ENCODE measurements at regions not wholly inside any gene's neighbourhood (a gene's known extent, or its start where the extent isn't known, plus 50 kb on each side); places are given as distances from the start of the nearest gene placed in this dataset.
"Not testable (repeated sequence)": the region's sequence is repeated elsewhere in the genome, so short reads cannot be mapped to it uniquely, and the experiment has no call there.

GRCh38 chr14:95818581-95818980, 58.1 kb upstream of the TUNAR start:
- no peak for DNase-seq

DNA sequence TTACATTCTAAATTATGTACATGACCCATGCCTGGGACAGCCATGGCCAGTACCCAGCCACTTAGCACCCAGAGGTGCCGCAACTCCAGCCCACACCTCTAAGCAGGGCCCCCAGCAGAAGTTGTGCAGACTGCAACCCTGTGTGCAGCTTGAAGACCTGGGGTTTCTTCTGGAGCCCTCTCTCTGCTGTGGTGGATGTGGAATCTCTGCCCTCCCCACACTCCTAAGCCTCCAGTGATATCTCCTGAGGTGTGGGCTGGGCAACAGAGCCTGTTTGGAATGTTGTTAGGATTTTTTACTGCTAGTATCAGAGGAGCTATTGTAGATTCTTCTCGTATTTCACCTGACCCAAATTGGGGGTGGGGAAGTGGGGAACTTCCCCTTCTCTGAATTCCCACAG, 59.4 kb upstream of the TUNAR start:
- DNase-seq: no peak

DNA sequence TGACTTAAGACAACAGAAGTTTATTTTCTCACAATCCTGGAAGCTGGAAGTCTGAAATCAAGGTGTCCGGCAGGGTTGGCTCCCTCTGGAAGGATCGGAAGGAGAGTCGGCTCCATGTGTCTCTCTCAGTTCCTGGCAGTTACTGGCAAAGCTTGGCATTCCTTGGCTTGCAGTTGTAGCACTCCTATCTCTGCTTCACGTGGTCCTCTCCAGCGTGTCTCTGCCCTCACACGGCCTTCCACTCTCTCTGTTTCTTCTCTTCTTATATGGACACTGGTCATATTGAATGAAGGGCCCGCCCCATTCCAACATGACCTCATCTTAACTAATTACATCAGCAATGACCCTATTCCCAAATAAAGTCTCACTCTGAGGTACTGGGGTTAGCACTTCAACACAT, 60.1 kb upstream of the TUNAR start:
- DNase-seq: no peak

- DNase-seq: no peak
These were observed 61.4 kb upstream of the TUNAR start for GRCh38 chr14:95815226-95815690.

DNA sequence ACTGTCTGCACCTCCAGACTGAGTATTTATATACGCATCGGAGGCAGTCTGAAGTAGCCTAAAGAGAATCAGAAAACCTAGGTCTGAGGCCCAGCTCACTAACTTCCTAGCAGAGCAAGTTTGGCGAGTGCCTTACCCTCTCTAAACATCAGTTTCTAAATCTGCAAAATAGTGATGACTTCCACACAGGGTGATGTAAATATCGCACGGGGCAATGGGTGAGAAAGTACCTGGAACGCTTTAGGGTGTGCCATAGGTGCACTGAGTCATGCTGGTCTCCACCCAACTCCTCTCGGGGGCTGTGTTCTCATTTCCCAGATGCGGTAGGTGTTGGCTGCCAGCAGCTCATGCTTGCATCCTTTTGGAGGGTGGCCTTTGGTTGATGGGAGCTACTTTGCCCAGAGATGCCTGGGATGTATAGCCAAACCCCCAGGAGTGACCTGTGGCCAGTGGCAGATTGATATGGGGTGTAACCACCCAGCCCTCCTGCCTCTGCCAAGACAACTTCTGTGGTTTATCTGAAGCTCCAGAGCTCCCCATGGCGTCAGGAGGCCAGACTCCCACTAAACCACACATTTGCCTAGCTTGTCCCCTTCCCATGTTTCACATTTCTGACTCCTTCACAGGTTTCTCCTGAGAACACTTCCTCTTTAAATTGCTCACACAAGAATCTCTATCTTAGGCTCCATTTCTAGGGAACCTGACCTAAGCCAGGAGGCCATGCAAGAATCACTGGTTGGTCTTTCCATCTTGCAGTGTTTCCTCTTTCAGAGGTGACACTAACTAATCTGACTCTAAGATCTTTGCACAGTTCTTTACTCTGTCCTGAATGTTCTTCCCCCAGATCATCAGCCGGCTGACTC, 62.0 kb upstream of the TUNAR start:
- DNase-seq: no peak

DNA sequence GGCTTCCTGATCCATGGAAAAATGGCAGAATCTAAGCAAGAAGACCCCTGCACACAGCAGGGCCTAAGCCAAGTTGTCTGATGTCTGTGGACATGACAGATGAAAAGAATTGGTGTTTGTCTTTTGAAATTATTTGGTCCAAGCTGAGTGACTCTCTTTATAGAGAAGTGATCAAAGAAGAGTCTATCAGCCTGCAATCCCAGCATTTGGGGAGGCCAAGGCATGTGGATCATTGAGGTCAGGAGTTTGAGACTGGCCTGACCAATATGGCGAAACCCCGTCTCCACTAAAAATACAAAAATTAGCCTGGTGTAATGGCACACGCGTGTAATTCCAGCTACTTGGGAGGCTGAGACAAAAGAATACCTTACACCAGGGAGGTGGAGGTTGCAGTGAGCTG, 64.8 kb upstream of the TUNAR start:
- DNase-seq: no peak

DNA sequence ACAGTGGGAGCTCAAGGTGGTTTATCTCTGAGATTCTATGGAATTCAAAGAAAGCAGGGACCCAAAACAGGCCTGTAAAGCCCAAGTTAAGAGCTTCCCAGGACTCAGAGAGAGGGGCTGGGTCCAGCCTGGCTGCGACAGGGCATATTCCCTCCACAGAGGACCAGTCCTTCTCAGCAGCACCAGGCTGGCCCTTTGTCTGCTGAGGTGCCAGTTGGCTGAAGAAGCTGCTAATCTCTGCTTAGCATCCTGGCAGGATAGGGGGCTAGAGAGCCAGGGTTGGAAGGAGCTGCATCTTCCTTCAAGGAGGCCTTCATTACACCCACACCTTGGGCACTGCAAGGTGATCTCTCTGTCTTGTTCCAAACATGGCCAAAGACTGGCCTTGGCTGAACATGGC, 68.3 kb upstream of the TUNAR start:
- DNase-seq: no peak

GRCh38 chr14:95796788-95797187, 79.8 kb upstream of the TUNAR start:
- DNase-seq: no peak

GRCh38 chr14:95787941-95788340, 74.0 kb upstream of the TCL1A start:
- DNase-seq: no peak

GRCh38 chr14:95786566-95786965, 72.6 kb upstream of the TCL1A start:
- DNase-seq: no peak

GRCh38 chr14:95784137-95784536, 70.2 kb upstream of the TCL1A start:
- DNase-seq: no peak

DNA sequence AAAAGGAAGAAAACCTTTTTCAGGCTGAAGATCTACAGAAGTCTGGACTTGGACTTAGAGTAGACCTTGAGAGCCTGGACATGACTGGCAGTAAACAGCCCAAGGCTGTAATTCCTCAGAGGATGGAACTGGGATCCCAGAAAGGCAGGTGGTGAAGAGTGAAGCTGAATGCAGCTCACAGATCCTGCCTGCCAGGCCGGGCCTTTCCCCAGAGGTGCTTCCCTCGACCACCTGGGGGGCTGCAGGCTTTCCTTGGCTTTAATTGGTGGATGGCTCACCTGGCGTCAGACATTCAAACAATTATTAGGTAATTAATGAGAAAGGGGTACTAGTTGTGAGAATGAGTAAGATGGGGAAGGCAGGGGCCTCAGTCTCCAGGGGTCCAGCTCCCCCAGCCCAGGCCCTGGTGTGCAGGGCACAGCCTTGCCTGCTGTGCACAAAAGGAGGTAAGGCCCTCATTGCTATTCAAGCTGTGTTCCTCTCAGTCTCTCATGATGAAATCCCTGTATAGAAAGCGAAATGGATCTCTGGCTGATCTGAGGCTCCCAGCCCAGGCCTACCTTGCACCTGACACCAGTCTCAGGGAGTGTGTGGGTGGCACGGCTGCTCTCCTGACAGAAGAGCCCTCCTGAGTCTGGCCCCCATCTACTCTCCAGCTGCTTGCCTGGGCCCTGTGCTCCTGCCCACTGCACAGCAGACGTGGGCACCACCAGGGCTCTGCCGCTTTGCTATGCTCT, 63.0 kb upstream of the TCL1A start:
- peak; percentile 79 for DNase-seq

GRCh38 chr14:95774265-95775160, 60.6 kb upstream of the TCL1A start:
- peak; percentile 54 for DNase-seq

DNA sequence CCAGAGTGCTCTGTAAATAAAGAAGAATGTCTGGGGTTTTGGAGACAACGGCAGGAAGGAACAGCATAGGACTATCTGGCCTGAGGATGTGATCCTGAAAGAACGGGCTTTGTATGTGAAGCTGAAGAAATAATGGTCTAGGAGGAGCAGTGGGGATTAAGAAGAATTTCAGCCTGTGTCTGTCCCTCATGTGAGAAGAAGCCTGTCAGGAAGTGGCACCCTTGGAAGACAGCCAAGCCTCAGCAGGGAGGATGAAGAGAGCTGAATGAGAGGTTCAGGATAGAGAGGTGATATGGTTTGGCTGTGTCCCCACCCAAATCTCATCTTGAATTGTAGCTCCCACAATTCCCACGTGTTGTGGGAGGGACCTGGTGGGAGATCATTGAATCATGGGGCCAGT, 56.9 kb upstream of the TCL1A start:
- DNase-seq: peak; percentile 37

- no peak for DNase-seq
These were observed 56.1 kb upstream of the TCL1A start for GRCh38 chr14:95769976-95770375.

GRCh38 chr14:95769431-95769830, 55.5 kb upstream of the TCL1A start:
- not testable (repeated sequence) for DNase-seq

DNA sequence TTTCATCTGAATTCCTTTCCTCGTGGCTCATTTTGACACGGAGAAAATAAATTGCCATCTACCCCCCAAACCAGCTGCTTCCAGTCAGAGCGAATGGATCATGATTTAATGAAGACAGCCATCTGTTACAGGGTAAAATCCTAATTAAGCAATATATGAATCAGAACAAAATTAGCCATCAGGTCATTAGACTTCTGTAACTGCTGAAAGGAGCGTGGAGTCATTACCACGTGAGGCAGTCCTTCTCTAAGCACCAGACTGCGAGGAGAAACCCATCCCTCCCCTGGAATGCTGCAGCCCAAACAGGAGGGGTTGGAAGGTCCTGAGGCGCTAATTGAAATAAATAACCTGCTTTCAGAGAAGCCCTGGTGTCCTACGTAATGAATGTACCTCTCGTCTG, 51.1 kb upstream of the TCL1A start:
- no peak for DNase-seq

DNA sequence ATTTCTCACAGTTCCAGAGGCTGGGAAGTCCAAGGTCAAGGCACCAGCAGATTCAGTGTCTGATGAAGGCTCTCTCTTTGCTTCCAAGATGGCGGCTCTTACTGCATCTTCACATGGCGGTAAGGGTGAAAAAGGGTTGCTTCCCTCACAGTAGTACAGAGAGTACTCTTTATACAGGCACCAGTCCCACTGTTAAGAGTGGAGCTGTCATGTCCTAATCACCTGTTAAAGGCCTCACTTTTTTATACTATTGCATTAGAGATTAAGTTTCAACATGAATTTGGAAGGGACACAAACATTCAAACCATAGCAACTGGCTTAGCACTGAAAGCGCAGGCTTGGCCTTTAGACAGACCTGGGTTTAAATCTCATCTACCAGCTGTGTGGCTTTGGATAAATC, 50.0 kb upstream of the TCL1A start:
- DNase-seq: no peak

Data from NCI-H146 (cell line).